Sciatic nerve (tissue), 2 donors: ENCODE measurements at regions not wholly inside any gene's neighbourhood (a gene's known extent, or its start where the extent isn't known, plus 50 kb on each side); places are given as distances from the start of the nearest gene placed in this dataset.
A peak's percentile ranks its signal among the peaks of the same experiment; 100 is the strongest.

Experiments
- ATAC-seq: fragments of 200-7000 bp; cut with Tn5 transposase; one replicate; pipeline ENCODE4 v1.9.1; 2020; ENCODE audit warnings: mild to moderate bottlenecking, moderate library complexity
- DNase-seq: peaks from one replicate; pipeline ENCODE4 v3.0.0-alpha.2; 2020; ENCODE audit warnings: low spot score
- intact Hi-C: fragments of 100-400 bp; cut with DNase I; formaldehyde crosslinking; loops from one replicate; pipeline ENCODE4 v1.14.2; 2022
- donor health status: DM: no; HTN: no; CAD: no.
- donor health status: DM: no; HTN: no; CAD: no.

DNA sequence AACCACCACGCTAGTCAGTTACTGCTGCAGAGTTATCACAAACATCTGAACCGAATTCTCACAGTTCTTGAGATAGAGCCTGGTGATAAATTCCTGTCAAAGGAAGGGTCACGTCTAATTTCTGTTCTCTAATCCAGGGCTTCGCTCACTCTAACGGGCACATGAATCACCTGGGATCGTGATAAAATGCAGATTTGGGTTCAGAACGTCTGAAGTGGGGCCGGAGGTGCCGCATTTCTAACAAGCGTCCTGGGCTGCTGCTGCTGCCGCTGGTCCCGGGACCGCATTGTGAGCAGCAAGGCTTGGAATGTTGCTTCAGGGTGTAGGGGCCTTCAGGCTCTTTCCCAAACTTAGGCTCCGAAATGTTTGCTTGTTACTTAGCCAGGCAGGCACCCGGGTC, 264.1 kb downstream of the CDC5L start:
- intact Hi-C loops, result loop anchor here (10.0 kb wide), 1 partner anchor 1263 kb away; no protein-coding TSS in a partner anchor

DNA sequence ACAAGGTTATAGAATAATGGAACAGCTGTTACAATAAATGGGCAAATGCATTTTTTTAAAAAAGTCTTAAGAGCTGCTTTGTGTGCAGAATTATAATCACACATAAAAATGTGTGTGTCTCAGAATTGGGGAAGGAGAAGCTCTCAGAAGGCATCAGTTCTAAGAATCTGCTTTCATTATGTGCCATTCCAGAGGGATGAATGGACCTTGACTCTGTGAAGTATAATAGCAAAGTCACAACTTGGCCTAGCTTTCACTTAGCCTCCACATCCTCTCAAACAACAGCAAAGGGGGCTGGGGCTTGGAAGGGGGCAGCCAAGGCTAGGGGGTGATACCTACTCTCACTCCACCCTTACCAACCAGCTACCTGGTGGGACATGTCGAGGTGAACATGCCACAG, 265.0 kb downstream of the CDC5L start:
- no peak for ATAC-seq
- DNase-seq, result no peak
- intact Hi-C loops, result loop anchor here (10.0 kb wide), 1 partner anchor 1262 kb away; no protein-coding TSS in a partner anchor

More for the DNA sequence above, 264.1 kb downstream of the CDC5L start:
- no peak for ATAC-seq
- no peak for DNase-seq

DNA sequence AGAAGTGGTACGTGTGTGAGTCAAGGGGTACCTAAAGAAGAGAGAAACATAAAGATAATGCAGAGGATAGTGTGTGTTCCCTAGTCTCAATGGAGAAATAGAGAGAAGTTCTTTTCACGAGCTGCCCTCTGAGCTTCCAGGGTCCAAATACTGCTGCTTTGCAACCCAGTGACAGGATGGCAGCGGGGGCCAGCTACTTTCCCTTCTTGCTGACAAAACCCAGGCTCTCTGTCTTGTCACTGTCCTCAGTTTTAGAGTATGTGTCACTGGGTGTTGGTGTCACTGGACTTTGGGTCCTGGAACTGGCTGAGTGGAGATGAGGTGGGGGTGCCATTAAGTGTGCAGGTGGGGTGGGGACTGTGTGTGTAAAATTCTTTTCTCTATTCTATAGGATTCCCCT, 265.6 kb downstream of the CDC5L start:
- intact Hi-C loops, result loop anchor here (10.0 kb wide), 1 partner anchor 1262 kb away; no protein-coding TSS in a partner anchor
- no peak for ATAC-seq
- no peak for DNase-seq

DNA sequence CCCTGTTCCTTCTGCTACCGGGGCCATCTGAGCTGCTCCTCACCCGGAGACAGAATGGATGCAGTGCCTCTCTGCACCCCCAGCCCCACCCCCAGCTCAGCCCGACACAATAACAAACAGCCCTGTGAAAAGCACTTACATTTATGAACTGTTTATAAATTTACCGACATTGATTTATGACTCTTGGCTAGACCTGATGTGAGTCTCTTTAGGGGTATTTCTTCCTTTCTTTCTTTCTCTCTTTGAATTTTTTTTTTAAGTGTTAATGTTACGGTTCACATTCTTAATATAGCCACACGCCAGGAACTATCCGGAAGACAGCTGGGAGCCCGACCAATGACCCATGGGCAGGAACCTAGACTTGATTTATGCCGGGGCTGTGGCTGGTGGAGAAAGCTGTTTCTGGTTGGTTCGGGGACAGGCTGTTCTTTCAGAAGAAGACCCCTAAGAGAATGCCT, 266.3 kb downstream of the CDC5L start:
- no peak for ATAC-seq
- intact Hi-C loops, result loop anchor here (10.0 kb wide), 1 partner anchor 1261 kb away; no protein-coding TSS in a partner anchor
- DNase-seq, result no peak

DNA sequence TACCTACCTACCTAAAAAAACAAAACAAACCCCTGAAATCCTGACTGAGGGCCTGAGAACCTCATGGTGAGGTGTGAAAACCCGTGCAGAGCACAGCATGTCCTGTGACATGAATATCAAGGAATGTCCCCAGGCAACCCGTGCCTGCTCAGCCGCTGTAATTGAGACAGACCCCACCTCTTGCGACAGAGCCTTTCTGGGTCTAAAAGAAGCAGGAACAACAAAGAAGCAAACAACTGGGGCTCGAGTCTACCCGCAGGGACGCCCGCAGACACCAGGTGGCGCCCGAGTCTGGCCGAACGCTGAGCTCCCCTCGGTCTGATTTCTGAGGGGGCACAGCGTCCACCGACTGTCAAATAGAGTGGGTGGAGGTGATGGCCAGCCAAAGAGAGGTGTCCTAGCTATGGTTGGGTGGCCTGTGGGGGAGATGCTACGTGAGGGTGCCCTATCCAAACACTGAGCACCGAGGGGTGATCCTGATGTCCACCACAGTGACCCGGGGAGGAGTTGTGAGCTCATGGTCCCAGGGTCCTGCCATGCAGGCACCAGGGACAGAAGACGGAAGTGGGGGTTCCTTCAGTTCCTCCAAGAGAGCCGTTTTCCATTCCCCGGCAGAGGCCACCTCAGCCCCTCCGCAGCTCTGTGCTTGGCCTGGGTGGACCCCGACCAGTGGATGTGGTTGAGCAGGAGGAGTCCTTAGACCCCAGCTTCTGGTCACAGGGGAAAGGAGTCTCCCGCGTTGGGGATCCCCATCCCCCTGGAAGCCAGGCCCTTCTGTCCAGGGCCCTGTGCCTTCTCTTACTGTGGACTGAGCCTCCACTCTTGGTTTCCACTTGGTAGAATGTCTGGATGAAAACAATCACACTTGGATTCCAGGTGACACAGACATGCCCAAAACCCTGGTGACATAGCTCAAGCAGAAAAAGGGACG, 268.2 kb downstream of the CDC5L start:
- peak; percentile 86 for ATAC-seq
- DNase-seq, result peak; percentile 89
- intact Hi-C loops, result loop anchor here (5.0 to 10.0 kb wide), 2 partner anchors 1057 to 1259 kb away; no protein-coding TSS in a partner anchor

DNA sequence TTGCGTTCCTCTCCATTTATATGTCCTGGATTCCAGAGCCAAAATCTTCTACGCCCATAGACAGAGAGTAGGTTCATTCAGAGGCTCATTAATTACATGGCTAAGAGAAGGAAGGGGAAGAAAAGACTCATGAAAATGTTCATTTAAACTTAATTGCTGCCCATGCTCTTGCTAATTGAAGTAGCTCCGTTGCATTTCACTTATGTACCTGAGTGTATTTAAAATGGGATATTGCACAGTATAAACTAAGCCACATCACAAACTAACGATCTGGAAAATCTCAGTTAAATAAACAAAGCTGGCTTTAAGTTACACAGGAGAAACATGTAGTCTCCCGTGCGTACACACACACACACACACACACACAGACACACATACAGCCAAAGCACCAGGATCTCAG, 269.2 kb downstream of the CDC5L start:
- ATAC-seq, result no peak
- intact Hi-C loops, result loop anchor here (5.0 to 10.0 kb wide), 2 partner anchors 1056 to 1258 kb away; no protein-coding TSS in a partner anchor
- no peak for DNase-seq

DNA sequence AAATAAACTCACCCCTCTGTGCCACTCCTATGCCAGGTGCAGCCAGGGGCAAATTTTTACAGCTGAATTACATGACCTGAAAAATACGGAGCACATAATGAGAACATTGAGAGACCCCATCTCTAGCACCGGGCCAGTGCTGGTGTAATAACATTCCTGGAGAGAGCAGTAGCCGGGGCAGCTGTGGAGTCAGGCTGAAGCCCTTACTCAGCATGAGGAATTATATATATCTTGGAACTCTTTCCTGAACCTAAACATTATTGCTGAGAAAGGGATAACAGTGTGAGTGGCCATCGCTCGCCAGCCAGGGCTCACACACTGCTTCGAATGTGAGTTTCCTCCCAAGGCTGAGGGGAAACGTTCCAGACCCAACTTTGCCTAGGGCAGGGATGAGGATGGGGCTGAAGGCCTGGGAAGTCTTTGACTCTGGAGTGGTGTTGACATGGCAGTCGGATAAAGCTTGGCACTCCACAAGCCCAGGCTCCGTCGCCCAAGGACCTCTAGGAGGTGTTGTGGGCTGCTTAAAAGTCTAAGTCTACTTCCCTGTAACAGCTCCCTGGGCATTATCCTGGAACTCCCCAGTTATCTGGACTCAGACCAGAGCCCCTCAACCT, 269.8 kb downstream of the CDC5L start:
- intact Hi-C loops, result loop anchor here (5.0 to 10.0 kb wide), 2 partner anchors 1055 to 1257 kb away; no protein-coding TSS in a partner anchor
- ATAC-seq (no peak), DNase-seq (no peak)

DNA sequence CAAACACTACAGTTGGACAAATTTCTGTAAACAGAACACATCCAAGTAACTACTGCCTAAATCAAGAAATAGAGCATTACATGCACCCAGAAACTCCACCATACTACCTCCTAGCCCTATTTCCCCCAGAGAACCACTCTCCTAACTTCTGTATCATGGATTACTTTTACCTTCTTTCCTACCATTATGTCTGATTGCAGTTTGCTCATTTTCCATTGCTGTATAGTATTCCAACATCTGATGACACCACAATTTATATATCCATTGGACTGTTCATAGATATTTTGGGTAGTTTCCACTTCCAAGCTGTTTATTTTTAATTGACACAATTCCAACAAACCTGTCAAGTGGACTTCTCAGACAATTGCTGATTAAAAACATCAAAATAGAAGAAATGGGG, 271.1 kb downstream of the CDC5L start:
- intact Hi-C loops, result loop anchor here (5.0 to 10.0 kb wide), 2 partner anchors 1054 to 1256 kb away; no protein-coding TSS in a partner anchor
- ATAC-seq (no peak), DNase-seq (no peak)

DNA sequence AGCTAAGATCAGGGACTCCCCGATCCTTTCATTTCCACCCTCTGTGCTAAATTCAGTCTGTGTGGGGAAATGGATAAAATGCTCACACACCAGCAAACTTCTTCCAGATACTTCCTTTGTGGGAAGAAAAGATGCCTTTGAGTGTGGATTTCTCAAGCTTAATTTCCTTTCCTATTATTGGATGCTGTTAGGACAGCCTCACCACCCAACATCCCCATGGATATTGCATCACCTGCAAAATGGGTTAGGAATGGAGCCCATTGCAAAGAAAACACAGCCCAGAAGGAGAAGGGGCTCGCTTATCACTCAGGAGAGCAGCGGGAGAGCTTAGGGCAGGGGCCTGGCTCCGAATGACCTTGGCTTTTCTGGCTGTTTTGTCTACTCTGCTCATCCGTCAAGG, 272.2 kb downstream of the CDC5L start:
- intact Hi-C loops, result loop anchor here (5.0 to 10.0 kb wide), 2 partner anchors 1053 to 1255 kb away; no protein-coding TSS in a partner anchor
- ATAC-seq, result no peak
- no peak for DNase-seq

DNA sequence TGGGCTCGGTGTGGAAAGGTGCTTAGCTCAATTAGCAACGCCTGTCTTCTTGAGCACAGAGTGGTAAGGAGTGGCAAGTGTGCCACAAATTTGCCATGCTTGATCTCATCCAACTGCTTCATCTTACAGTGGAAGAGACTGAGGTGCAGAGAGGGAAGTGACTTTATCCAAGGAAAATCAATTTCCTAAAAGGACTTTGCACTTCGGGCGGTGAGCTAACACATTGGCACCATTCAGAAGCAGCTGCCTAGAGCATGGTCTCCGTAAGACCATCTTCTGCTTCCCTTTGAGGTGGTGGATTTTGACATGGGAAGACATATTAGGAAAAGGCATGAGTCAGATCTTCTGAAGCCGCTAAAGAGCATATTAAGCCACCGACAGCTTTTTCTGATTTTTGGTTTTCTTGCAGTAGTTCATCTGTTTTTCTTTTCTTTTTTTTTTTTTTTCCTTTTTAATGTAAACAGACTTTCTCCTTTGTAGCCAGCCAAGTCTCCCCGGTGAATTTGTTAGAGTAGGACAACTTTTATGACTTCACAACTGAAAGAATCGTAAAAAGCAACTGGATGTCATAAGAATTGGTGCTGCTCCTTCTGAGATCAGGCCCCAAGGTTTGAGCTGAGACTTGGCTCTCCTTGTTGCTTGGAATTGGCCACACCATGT, 273.2 kb downstream of the CDC5L start:
- ATAC-seq (no peak), DNase-seq (no peak)
- intact Hi-C loops, result no loop called here

DNA sequence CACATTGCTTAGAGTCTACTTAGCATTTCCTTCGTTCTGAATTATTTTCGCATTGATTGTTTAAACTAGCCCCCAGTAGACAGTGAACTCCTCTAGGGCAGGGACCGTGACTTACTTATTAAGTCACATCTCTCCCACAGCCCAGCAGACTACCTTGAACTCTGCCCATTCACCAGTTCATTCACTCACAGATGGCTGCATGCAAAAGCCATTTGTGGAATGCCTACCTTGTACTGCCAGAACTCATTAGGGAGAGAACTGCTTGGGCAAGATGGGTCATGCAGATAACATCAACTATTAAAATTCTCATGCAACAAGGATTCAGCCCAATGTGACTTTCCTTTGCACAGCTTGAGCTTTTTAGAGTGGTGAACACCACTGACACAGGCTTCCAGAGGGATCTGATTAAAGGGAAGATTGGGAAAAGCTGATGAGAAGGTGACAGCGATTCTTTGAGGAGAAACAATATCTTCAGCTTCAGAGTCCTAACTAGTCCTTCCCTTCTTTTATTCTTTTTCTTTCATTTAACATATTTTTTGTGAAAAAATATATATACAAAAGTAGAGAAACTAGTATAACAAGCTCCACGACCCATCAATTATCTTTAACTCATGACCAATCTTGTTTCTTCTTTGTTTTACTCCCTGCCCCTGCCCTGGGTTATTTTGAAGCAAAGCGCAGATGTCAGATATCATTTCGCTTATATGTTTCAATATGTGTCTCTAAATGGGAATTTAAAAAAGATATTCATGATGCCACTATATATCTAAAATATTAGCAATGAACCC, 273.9 kb downstream of the CDC5L start:
- intact Hi-C loops, result no loop called here
- DNase-seq, result no peak
- ATAC-seq, result no peak

DNA sequence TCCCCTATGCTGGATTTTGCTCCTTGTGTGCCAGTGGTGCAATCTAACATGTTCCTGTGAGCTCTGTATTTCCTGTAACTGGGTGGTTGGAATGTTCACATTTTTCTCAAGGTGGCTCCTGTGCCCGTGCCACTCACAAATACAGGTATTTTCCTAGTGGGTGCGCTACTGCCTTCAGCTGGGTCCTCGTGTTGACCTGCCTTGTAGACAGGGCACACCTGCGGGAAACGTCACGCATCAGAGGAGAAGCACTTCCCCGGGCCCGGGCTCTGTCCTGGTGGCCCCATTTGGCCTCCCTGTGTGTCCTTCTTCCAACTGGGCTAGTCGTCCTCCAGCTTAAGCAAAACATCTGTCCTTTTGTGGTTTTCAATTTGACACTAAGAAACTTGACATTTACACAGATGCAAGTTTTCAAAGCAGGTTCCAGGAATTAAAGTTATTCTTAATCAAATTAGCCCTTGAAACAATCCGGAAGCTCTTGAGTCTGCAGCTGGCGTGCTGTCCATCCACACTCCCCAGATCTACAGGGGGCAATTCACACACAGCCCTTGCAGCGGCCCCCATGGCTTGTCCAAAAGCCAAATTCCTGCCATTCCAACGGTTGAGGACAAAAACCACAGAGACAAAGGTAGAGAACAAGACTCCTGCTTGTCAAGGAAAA, 275.1 kb downstream of the CDC5L start:
- ATAC-seq, result peak; percentile 40
- intact Hi-C loops, result no loop called here
- DNase-seq, result no peak

DNA sequence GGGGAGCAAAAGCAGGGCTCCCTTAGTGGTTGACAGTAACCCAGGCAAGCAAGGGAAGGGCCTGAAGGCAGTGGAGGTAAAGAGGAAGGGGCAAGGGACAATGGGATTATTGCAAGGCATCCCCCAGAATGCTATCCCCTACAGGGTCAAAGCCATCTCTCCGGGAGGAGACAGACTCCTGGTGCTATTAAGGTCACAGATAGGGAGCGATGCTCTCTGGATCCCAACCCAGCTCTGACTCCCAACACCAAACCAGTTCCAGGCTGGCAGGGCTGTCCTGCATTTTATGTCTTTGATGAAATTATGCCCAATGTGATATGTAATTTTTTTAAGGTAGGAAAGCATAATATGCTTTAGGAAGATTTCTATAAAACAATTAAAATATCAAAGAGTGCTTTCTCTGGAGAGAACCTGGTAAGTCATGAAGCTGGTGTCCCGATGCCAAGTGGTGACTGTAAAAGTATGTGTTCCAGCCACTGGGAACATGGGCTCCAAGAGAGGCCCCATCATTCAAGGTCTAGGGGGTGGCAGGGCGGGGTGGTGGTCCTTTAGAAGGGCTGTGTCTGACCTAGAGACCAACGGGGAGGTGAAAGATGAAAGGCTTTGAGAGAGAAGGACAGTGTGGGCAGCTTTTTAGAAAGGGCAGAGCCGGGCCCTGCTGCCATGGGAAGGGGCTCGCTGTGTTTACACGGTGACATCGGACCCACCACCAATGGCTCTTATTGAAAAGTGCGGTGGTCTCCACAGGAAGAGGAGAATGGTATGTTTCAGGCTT, 276.5 kb downstream of the CDC5L start:
- DNase-seq, result peak; percentile 13
- ATAC-seq, result no peak
- intact Hi-C loops, result no loop called here

DNA sequence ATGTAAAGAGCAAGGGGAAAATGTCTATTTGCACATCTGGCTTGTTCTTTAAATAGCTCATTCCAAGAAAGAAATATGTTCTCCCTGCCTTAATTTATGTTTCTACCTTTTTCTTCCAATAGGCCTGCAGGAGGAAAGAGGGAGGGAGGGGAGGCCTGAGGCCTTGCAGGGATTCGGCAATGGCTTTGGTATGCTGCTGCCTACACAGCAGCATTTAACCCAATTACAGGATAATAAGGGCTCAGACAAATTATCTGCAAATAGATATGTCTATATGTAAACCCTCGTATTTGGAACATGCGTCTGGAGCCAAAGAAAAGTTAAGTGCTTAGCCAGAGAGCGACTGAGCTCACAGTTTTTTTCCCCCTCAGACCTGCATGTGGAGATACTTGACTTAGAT, 277.2 kb downstream of the CDC5L start:
- ATAC-seq, result no peak
- no peak for DNase-seq
- intact Hi-C loops, result no loop called here

DNA sequence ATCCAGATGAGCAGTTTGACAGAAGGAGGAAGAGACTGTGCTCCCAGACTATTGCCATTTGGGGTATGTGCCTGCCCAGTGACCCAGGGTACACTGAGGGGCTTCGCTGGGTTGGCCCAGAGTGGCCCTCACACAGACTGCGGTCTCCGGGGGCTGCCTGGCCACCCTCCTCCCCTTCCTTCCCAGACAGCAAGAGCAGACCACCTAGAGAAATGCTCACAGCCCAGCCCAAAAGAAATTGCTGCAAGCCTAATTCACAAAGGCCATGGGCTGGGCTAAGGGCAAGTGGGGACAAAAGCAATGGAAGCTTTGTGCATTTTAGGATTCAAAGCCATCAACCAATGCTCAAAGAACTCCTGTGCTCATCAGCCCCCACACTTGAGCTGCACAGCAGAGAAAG, 277.6 kb downstream of the CDC5L start:
- DNase-seq (peak; percentile 23), ATAC-seq (no peak)
- intact Hi-C loops, result no loop called here

DNA sequence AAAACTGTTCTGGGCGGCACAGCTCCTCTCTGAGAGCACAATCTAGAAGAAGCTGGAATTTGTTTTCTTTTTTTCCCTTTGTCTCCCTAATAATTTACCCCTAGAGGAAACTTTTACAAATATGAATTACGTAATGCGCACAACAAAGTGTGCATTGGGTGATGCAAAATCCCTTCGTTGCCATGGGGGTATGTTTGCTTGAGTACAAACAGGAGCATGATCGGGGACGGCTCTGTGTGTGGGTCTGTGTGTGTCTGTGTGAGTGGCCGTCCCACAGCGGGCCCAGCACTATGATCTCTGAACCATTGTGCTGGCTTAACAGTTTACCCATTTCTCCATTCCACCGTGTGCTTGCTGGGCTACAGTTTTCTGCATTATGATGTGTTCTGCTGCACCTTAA, 278.2 kb downstream of the CDC5L start:
- peak; percentile 32 for DNase-seq
- intact Hi-C loops, result no loop called here
- ATAC-seq, result no peak

DNA sequence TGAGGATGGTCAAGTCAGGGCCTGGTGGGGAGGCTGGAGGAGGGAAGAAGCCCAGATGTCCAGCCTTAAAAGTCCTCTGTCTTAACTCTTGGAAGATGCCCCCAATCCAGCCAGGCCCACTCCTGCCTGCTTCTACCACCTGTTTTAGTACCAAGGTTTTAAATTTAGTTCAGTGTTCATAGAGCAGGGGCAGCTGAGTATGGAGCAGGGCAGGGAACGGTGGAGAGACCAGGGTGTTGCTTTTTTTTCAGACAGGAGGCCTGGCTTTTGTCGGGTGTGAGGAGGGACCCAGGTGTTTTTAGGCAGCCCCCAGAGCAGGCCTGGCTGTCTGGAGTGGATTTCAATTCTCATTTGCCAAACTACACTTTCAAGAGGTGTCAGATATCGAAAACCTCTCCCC, 278.8 kb downstream of the CDC5L start:
- ATAC-seq (no peak), DNase-seq (peak; percentile 23)
- intact Hi-C loops, result no loop called here
